Vagina (tissue), 2 donors: ENCODE measurements at regions not wholly inside any gene's neighbourhood (a gene's known extent, or its start where the extent isn't known, plus 50 kb on each side); places are given as distances from the start of the nearest gene placed in this dataset.
"Not testable (repeated sequence)": the region's sequence is repeated elsewhere in the genome, so short reads cannot be mapped to it uniquely, and the experiment has no call there.

Experiments used
- CTCF ChIP-seq, 3 experiments: fragments of 450-650 bp in 2 of 3; fragments of 200-600 bp in 1 of 3; sonication (generic) in 1 of 3; IDR thresholded peaks; one replicate each; pipeline ENCODE4 v1.5.1; 2017 to 2019; ENCODE audit warnings: antibody characterized with exemption in 3 of 3, mild to moderate bottlenecking in 2 of 3, moderate library complexity in 2 of 3
- POLR2AphosphoS5 ChIP-seq, 2 donors: sonication (generic); formaldehyde crosslinking; IDR thresholded peaks; one replicate each; pipeline ENCODE4 v1.9.0; 2017; ENCODE audit warnings: antibody characterized with exemption in 2 of 2, mild to moderate bottlenecking in 2 of 2, low read depth in 1 of 2; ENCODE audit not compliant: insufficient read depth in 1 of 2

- TF ChIP-seq CTCF (IDR thresholded peaks at IDR 0.05); POLR2AphosphoS5 (IDR thresholded peaks at IDR 0.05; ENCODE audit: insufficient read depth in 1 of 2, low read depth in 1 of 2): not testable (repeated sequence)
These were observed 104.1 kb upstream of the CCZ1B start for GRCh38 chr7:6930081-6930635.
